HCT116 (cell line): ENCODE measurements at regions not wholly inside any gene's neighbourhood (a gene's known extent, or its start where the extent isn't known, plus 50 kb on each side); places are given as distances from the start of the nearest gene placed in this dataset.

Experiments used
- ATAC-seq: fragments of 200-7000 bp; cut with Tn5 transposase; 2 replicates; pipeline ENCODE4 v1.9.1; 2020; ENCODE audit warnings: mild to moderate bottlenecking, moderate library complexity
- BruUV-seq: library from RNA; stranded (reverse); fragments of 400-500 nt; replicated peaks from 2 replicates; lab custom pipeline; 2021; lab: Mats Ljungman, UMichigan
- CTCF ChIA-PET: fragments of 300-600 bp; sonication (Branson Sonifier 250); formaldehyde crosslinking; loops from one replicate; lab custom pipeline; 2021; ENCODE audit warnings: antibody characterized with exemption; lab: Charles Lee
- POLR2A ChIA-PET: fragments of 300-600, 350-600 bp; sonication (Branson Sonifier 250); formaldehyde crosslinking; loops from one replicate; lab custom pipeline; 2021; ENCODE audit warnings: antibody characterized with exemption; lab: Charles Lee
- RAD21 ChIA-PET, 2 experiments: fragments of 300-600 bp; sonication (Branson Sonifier 250); formaldehyde crosslinking; loops; one replicate each; lab custom pipeline; 2023; ENCODE audit warnings: low total read pairs in 2 of 2; ENCODE audit not compliant: uncharacterized antibody in 2 of 2, unreplicated experiment in 2 of 2, low non-redundant PET in 1 of 2; lab: Charles Lee
- DNase-seq: peaks from one replicate; pipeline ENCODE4 v3.0.0-alpha.2; 2010; ENCODE audit warnings: low read depth, low spot score
- H2AFZ ChIP-seq: fragments of 200-600 bp; shearing (Covaris generic), sonication (generic); 2 replicates; pipeline ENCODE4 v1.6.1; 2017; ENCODE audit warnings: low read depth, mixed run types, mixed read lengths, antibody characterized with exemption, low read length; ENCODE audit not compliant: poor library complexity, severe bottlenecking
- H3K27ac ChIP-seq: 2 replicates; pipeline ENCODE4 v1.5.1; 2012; ENCODE audit warnings: low read depth, low read length
- H3K27me3 ChIP-seq: fragments of 200-600 bp; sonication (generic); 2 replicates; pipeline ENCODE4 v1.6.1; 2016; ENCODE audit warnings: mixed run types, low read length, mixed read lengths; ENCODE audit not compliant: insufficient read depth
- H3K36me3 ChIP-seq, 2 experiments: fragments of 200-500 bp in 1 of 2; fragments of 200-600 bp in 1 of 2; sonication (Bioruptor generic) in 1 of 2; sonication (generic) in 1 of 2; 2 replicates each; pipeline versions ENCODE4 v1.5.1 to v1.6.1; 2014 to 2016; ENCODE audit warnings: low read length in 2 of 2, inconsistent platforms in 1 of 2, mixed read lengths in 1 of 2, mixed run types in 1 of 2; ENCODE audit not compliant: insufficient read depth in 2 of 2, control insufficient read depth in 1 of 2
- H3K4me1 ChIP-seq, 2 experiments: fragments of 200-600 bp in 1 of 2; sonication (generic) in 1 of 2; 2 replicates each; pipeline versions ENCODE4 v1.5.1 to v1.6.1; 2012 to 2017; ENCODE audit warnings: low read length in 2 of 2, inconsistent platforms in 1 of 2, mild to moderate bottlenecking in 1 of 2, mixed read lengths in 1 of 2, mixed run types in 1 of 2, moderate library complexity in 1 of 2; ENCODE audit not compliant: insufficient read depth in 2 of 2, control insufficient read depth in 1 of 2
- H3K4me2 ChIP-seq: fragments of 200-600 bp; sonication (generic); 2 replicates; pipeline ENCODE4 v1.6.1; 2017; ENCODE audit warnings: mixed run types, low read length, mixed read lengths
- H3K4me3 ChIP-seq, 2 experiments: fragments of 200-600 bp in 1 of 2; sonication (generic) in 1 of 2; replicated peaks in 1 of 2; 2 replicates each; pipeline ENCODE4 v1.5.1; 2011 to 2016; ENCODE audit warnings: low read length in 2 of 2, control low read depth in 1 of 2, low read depth in 1 of 2, mild to moderate bottlenecking in 1 of 2, mixed read lengths in 1 of 2, mixed run types in 1 of 2
- H3K79me2 ChIP-seq: fragments of 200-600 bp; sonication (generic); 2 replicates; pipeline ENCODE4 v1.6.1; 2017; ENCODE audit warnings: mild to moderate bottlenecking, mixed run types, low read length, moderate library complexity, mixed read lengths; ENCODE audit not compliant: insufficient read depth
- H3K9ac ChIP-seq: fragments of 200-600 bp; sonication (generic); 2 replicates; pipeline ENCODE4 v1.6.1; 2016; ENCODE audit warnings: low read length, mixed read lengths
- H3K9me2 ChIP-seq: fragments of 200-600 bp; sonication (generic), shearing (Covaris generic); 2 replicates; pipeline ENCODE4 v1.6.1; 2017; ENCODE audit warnings: mixed run types, mild to moderate bottlenecking, moderate library complexity; ENCODE audit not compliant: insufficient read depth
- H3K9me3 ChIP-seq, 2 experiments: fragments of 200-500 bp in 1 of 2; fragments of 200-600 bp in 1 of 2; sonication (Bioruptor generic) in 1 of 2; sonication (generic) in 1 of 2; 2 replicates each; pipeline ENCODE4 v1.6.1; 2014 to 2017; ENCODE audit warnings: low read length in 2 of 2, mixed read lengths in 2 of 2, inconsistent platforms in 1 of 2, low read depth in 1 of 2, mild to moderate bottlenecking in 1 of 2, mixed run types in 1 of 2, moderate library complexity in 1 of 2; ENCODE audit not compliant: control insufficient read depth in 1 of 2, insufficient read depth in 1 of 2
- H4K20me1 ChIP-seq: fragments of 200-600 bp; sonication (generic), shearing (Covaris generic); 2 replicates; pipeline ENCODE4 v1.6.1; 2017; ENCODE audit warnings: mixed run types, mild to moderate bottlenecking, moderate library complexity; ENCODE audit not compliant: insufficient read depth
- ATF3 ChIP-seq: IDR thresholded peaks from 2 replicates; pipeline ENCODE4 v1.6.1; 2012
- CBX3 ChIP-seq: IDR thresholded peaks from 2 replicates; pipeline ENCODE4 v1.6.1; 2012; ENCODE audit warnings: low read depth
- ELF1 ChIP-seq: IDR thresholded peaks from 2 replicates; pipeline ENCODE4 v1.6.1; 2012; ENCODE audit warnings: low read depth, borderline replicate concordance
- EZH2phosphoT487 ChIP-seq: fragments of 200-600 bp; IDR thresholded peaks from 2 replicates; pipeline ENCODE4 v1.6.1; 2018; ENCODE audit warnings: antibody characterized with exemption, borderline replicate concordance
- FOSL1 ChIP-seq: IDR thresholded peaks from 2 replicates; pipeline ENCODE4 v1.6.1; 2012; ENCODE audit warnings: low read depth
- JUND ChIP-seq: IDR thresholded peaks from 2 replicates; pipeline ENCODE4 v1.6.1; 2012
- POLR2A ChIP-seq: IDR thresholded peaks from 2 replicates; pipeline ENCODE4 v1.7.0; 2011; ENCODE audit warnings: borderline replicate concordance; ENCODE audit not compliant: insufficient read depth, insufficient read length; ENCODE audit errors: extremely low read depth
- POLR2AphosphoS5 ChIP-seq: IDR thresholded peaks from 2 replicates; pipeline ENCODE4 v1.6.1; 2011; ENCODE audit warnings: mild to moderate bottlenecking, low read depth, low read length, moderate library complexity
- RAD21 ChIP-seq: IDR thresholded peaks from 2 replicates; pipeline ENCODE4 v1.6.1; 2012; ENCODE audit warnings: low read depth, mild to moderate bottlenecking
- REST ChIP-seq: IDR thresholded peaks from 2 replicates; pipeline ENCODE4 v1.6.1; 2012; ENCODE audit warnings: low read depth
- SIN3A ChIP-seq: IDR thresholded peaks from 2 replicates; pipeline ENCODE4 v1.6.1; 2012; ENCODE audit warnings: low read depth
- SP1 ChIP-seq: IDR thresholded peaks from 2 replicates; pipeline ENCODE4 v1.6.1; 2012; ENCODE audit warnings: low read depth
- SRF ChIP-seq: IDR thresholded peaks from 2 replicates; pipeline ENCODE4 v1.6.1; 2012; ENCODE audit warnings: low read depth
- TCF7L2 ChIP-seq: IDR thresholded peaks from 2 replicates; pipeline ENCODE4 v1.7.0; 2011; ENCODE audit warnings: borderline replicate concordance, inconsistent platforms; ENCODE audit not compliant: insufficient read depth, insufficient read length; ENCODE audit errors: extremely low read depth
- YY1 ChIP-seq: IDR thresholded peaks from 2 replicates; pipeline ENCODE4 v1.6.1; 2011; ENCODE audit warnings: low read length, low read depth, moderate library complexity, mild to moderate bottlenecking; ENCODE audit not compliant: insufficient replicate concordance; ENCODE audit errors: extremely low read depth
- ZBTB33 ChIP-seq: IDR thresholded peaks from 2 replicates; pipeline ENCODE4 v1.6.1; 2011; ENCODE audit warnings: mild to moderate bottlenecking, low read length, moderate library complexity; ENCODE audit not compliant: insufficient replicate concordance; ENCODE audit errors: extremely low read depth
- ZFX ChIP-seq: fragments of 450-650 bp; IDR thresholded peaks from 2 replicates; pipeline ENCODE4 v1.6.1; 2017
- ZNF274 ChIP-seq: fragments of 200-500 bp; sonication (Bioruptor generic); IDR thresholded peaks from 2 replicates; pipeline ENCODE4 v1.6.1; 2014; ENCODE audit warnings: mild to moderate bottlenecking, low read depth, low read length, inconsistent platforms
- intact Hi-C: fragments of 100-400 bp; cut with micrococcal nuclease; formaldehyde crosslinking; loops from 2 replicates; pipeline ENCODE4 v1.10.0; 2022

- H3K79me2 ChIP-seq, result no peaks in the 10 kb centered on the region
- no peaks in the 10 kb centered on the region for H3K9me2 ChIP-seq
- BruUV-seq, result no TSS peak
- H3K27me3 ChIP-seq, result no peaks in the 10 kb centered on the region
- RAD21 ChIA-PET, result no interaction called here
- no peak overlapping the region for H3K4me2 ChIP-seq
- H2AFZ ChIP-seq, result no peak overlapping the region
- H3K36me3 ChIP-seq, result no peaks in the 10 kb centered on the region
- H3K27ac ChIP-seq, result no peak overlapping the region
- no peaks in the 10 kb centered on the region for H3K4me1 ChIP-seq
- H3K4me3 ChIP-seq, result no peak overlapping the region
- no peaks in the 10 kb centered on the region for H4K20me1 ChIP-seq
- ATAC-seq (no peak), DNase-seq (no peak)
- H3K9me3 ChIP-seq, result no peaks in the 10 kb centered on the region
- intact Hi-C loops, result no loop called here
- no peak overlapping the region for H3K9ac ChIP-seq
- POLR2A ChIA-PET, result no interaction called here
- TF ChIP-seq POLR2A (no peak), SIN3A (no peak), SP1 (no peak), ELF1 (no peak), YY1 (no peak), RAD21 (no peak), CBX3 (no peak), ZBTB33 (no peak), ZFX (no peak), EZH2phosphoT487 (no peak), JUND (no peak), FOSL1 (no peak), ZNF274 (no peak), TCF7L2 (no peak), SRF (no peak), ATF3 (no peak), POLR2AphosphoS5 (no peak), REST (no peak)
- TF ChIP-seq, all 23 proteins: peak for 0
- CTCF ChIA-PET, result no interaction called here
Observed at GRCh38 chr10:14425034-14425433, 94.3 kb upstream of the FRMD4A start.
